Heart left ventricle (tissue), 16 donors: ENCODE measurements at regions not wholly inside any gene's neighbourhood (a gene's known extent, or its start where the extent isn't known, plus 50 kb on each side); places are given as distances from the start of the nearest gene placed in this dataset.

Experiments used
- ATAC-seq, 4 donors: fragments of 200-7000 bp; cut with Tn5 transposase; one replicate each; pipeline ENCODE4 v1.9.1; 2020 to 2022; ENCODE audit warnings: moderate library complexity in 4 of 4, mild to moderate bottlenecking in 3 of 4, moderate number of reproducible peaks in 1 of 4
- DNase-seq, 5 donors: peaks; one replicate each; pipeline ENCODE4 v3.0.0-alpha.2; 2020
- H3K27ac ChIP-seq, 12 donors: fragments of 200-600 bp; sonication (generic) in 4 of 12; one replicate each; pipeline versions ENCODE4 v1.5.0 to v1.8.0; 2016 to 2022; ENCODE audit warnings: mild to moderate bottlenecking in 2 of 12
- H3K27me3 ChIP-seq, 9 donors: fragments of 200-600 bp; sonication (generic) in 2 of 9; one replicate each; pipeline versions ENCODE4 v1.5.1 to v1.8.0; 2016 to 2022; ENCODE audit warnings: mild to moderate bottlenecking in 3 of 9
- H3K36me3 ChIP-seq, 9 donors: fragments of 200-600 bp; sonication (generic) in 2 of 9; one replicate each; pipeline versions ENCODE4 v1.5.0 to v1.8.0; 2018 to 2022; ENCODE audit warnings: mild to moderate bottlenecking in 2 of 9
- H3K4me1 ChIP-seq, 12 donors: fragments of 200-600 bp; sonication (generic) in 4 of 12; one replicate each; pipeline versions ENCODE4 v1.5.0 to v1.8.0; 2016 to 2022; ENCODE audit warnings: mild to moderate bottlenecking in 3 of 12
- H3K4me3 ChIP-seq, 12 donors: fragments of 200-600 bp; sonication (generic) in 4 of 12; one replicate each; pipeline versions ENCODE4 v1.5.0 to v1.8.0; 2017 to 2022; ENCODE audit warnings: mild to moderate bottlenecking in 9 of 12, moderate library complexity in 4 of 12
- H3K9me3 ChIP-seq, 12 donors: fragments of 200-600 bp; sonication (generic) in 4 of 12; one replicate each; pipeline versions ENCODE4 v1.5.0 to v1.8.0; 2016 to 2022; ENCODE audit warnings: mild to moderate bottlenecking in 1 of 12
- CTCF ChIP-seq, 12 donors: fragments of 200-600 bp; sonication (generic) in 4 of 12; IDR thresholded peaks; one replicate each; pipeline versions ENCODE4 v1.5.0 to v1.8.0; 2018 to 2022; ENCODE audit warnings: antibody characterized with exemption in 12 of 12, mild to moderate bottlenecking in 5 of 12
- POLR2A ChIP-seq, 2 donors: fragments of 450-650 bp; IDR thresholded peaks; one replicate each; pipeline ENCODE4 v1.6.1; 2017; ENCODE audit warnings: antibody characterized with exemption in 2 of 2, mild to moderate bottlenecking in 2 of 2, moderate library complexity in 2 of 2
- WGBS, 4 donors: extraction: QIAGEN DNeasy Blood & Tissue Kit in 2 of 4; methylation state at CpG; one replicate each; pipeline versions ENCODE4 v1.1.5 to v1.1.7; 2013 to 2018; 5-methylcytosine and 5-hydroxymethylcytosine counted together
- intact Hi-C, 10 donors: fragments of 100-400 bp; cut with DNase I; formaldehyde crosslinking; loops; one replicate each; pipeline versions ENCODE4 v1.11.1 to v1.14.2; 2022
- donor health status: ischemic (EF 13 %, LVEDD 7.1; RV severe dilation, severe dysfunction).
- donor health status: healthy with polysubstance abuse.
- donor health status: DM: no; HTN: yes; CAD: no.
- donor health status: DM: no; HTN: no; CAD: no.
- donor health status: ischemic (EF 25% LVEDD 6.9; RV normal size, moderate dysfunction).
- donor health status: ischemic (EF 25% LVEDD 5.7; RV mildly dilated, moderate dysfunction).
- donor health status: healthy.
- donor health status: DM: yes; HTN: yes; CAD: no.
- donor health status: ischemic (EF 35%, LVEDD 5.7; RV mildly dilated, moderate dysfunction).
- donor health status: nonischemic (EF 11% LVEDD 7.7; RV severe dilation, severe dysfunction).
- donor health status: DM: yes; HTN: yes; CAD: no.
- donor health status: PGD.
- donor health status: ischemic (EF 29% LVEDD 5.4; RV normal size, mild dysfunction).
- donor health status: nonischemic (EF 23%, LVEDD 6.1; RV moderate dilation, normal function).

- H3K9me3 ChIP-seq = peaks cover 0 to 3% (median 0%) of the 10 kb centered on the region in 12 donors
- intact Hi-C loops = no loop called here
- no peak for TF ChIP-seq CTCF (IDR thresholded peaks at IDR 0.05)
- no peaks in the 10 kb centered on the region for H3K27me3 ChIP-seq
- H3K4me1 ChIP-seq = no peaks in the 10 kb centered on the region
- DNase-seq (no peak), ATAC-seq (no peak)
- WGBS, 4 donors = 71 to 76% (median 72%) methylated on average over 2 of the region's 2 CpGs
- no peak overlapping the region for H3K4me3 ChIP-seq
- H3K36me3 ChIP-seq = no peaks in the 10 kb centered on the region
- H3K27ac ChIP-seq = no peak overlapping the region
These were observed 593.3 kb downstream of the KCTD8 start for GRCh38 chr4:43855283-43855682.

- no peaks in the 10 kb centered on the region for H3K27me3 ChIP-seq
- ATAC-seq = no peak
- no peak overlapping the region for H3K4me3 ChIP-seq
- H3K4me1 ChIP-seq = no peaks in the 10 kb centered on the region
- TF ChIP-seq CTCF (IDR thresholded peaks at IDR 0.05) (no peak), POLR2A (IDR thresholded peaks at IDR 0.05) (no peak)
- 67 to 74% (median 72%) methylated on average over 5 of the region's 5 CpGs for WGBS, 4 donors
- peaks cover 0 to 6% (median 0%) of the 10 kb centered on the region in 12 donors for H3K9me3 ChIP-seq
- intact Hi-C loops = no loop called here
- H3K36me3 ChIP-seq = no peaks in the 10 kb centered on the region
- no peak for DNase-seq
- H3K27ac ChIP-seq = no peak overlapping the region
These were observed 583.9 kb downstream of the KCTD8 start for GRCh38 chr4:43864616-43865146.

- 72 to 91% (median 82%) methylated on average over 2 of the region's 2 CpGs for WGBS, 4 donors
- no peak for ATAC-seq
These were observed 580.7 kb downstream of the KCTD8 start for GRCh38 chr4:43867908-43868307.

GRCh38 chr4:43875655-43876054, 573.0 kb downstream of the KCTD8 start:
- no peak for TF ChIP-seq CTCF (IDR thresholded peaks at IDR 0.05)
- TF ChIP-seq POLR2A (IDR thresholded peaks at IDR 0.05) = no peak
- Histone ChIP-seq H3K27me3 (no peaks in the 10 kb centered on the region), H3K4me3 (no peak overlapping the region), H3K4me1 (no peaks in the 10 kb centered on the region), H3K9me3 (peaks cover 0 to 34% (median 0%) of the 10 kb centered on the region in 12 donors), H3K27ac (no peak overlapping the region), H3K36me3 (no peaks in the 10 kb centered on the region)
- DNase-seq (no peak), ATAC-seq (no peak)
- WGBS, 4 donors = 68 to 70% (median 69%) methylated on average over 4 of the region's 4 CpGs
- intact Hi-C loops = no loop called here

More at GRCh38 chr4:43867908-43868307, 580.7 kb downstream of the KCTD8 start:
- DNase-seq = no peak
- TF ChIP-seq POLR2A (IDR thresholded peaks at IDR 0.05) (no peak), CTCF (IDR thresholded peaks at IDR 0.05) (no peak)
- Histone ChIP-seq H3K4me3 (no peak overlapping the region), H3K27me3 (no peaks in the 10 kb centered on the region), H3K4me1 (no peaks in the 10 kb centered on the region), H3K9me3 (peaks cover 0 to 32% (median 0%) of the 10 kb centered on the region in 12 donors), H3K36me3 (no peaks in the 10 kb centered on the region), H3K27ac (no peak overlapping the region)
- intact Hi-C loops = no loop called here
